ENCODE measurements at regions not wholly inside any gene's neighbourhood (a gene's known extent, or its start where the extent isn't known, plus 50 kb on each side); places are given as distances from the start of the nearest gene placed in this dataset.

DNA sequence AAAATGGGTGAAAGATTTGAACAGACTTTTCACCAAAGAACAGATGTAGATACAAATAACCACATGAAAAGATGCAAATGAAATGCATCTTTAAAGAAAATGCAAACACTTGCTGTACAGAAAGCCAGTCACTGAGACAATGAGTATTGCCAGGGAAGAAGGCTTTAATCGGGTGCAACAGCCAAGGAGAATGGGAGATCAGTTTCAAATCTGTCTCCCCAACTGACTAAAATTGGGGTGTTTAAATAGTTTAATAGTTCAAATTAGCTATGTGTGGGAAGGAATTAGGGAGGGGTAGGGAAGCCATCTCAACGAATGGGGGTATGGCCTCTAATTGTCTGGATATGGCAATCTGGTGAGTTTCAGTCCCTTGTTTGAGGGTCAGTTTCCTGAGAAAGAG is 295.4 kb downstream of the PTTG2 start:
- Histone ChIP-seq H2AFZ (ENCODE audit: low read depth, low read length) (no peak overlapping the region), H4K20me1 (replicated peaks; ENCODE audit: control insufficient read depth, insufficient read depth, low read length) (no peaks in the 10 kb centered on the region), H3K9ac (ENCODE audit: insufficient read depth in 1 of 2, low read depth in 2 of 2, low read length in 2 of 2) (no peak overlapping the region), H3K9me1 (ENCODE audit: control insufficient read depth, insufficient read depth, low read length) (no peaks in the 10 kb centered on the region), H3K79me2 (ENCODE audit: control insufficient read depth, insufficient read depth, low read length) (no peaks in the 10 kb centered on the region), H3K4me1 (replicated peaks in 1 of 2; ENCODE audit: control insufficient read depth in 2 of 2, insufficient read depth in 2 of 2, low read length in 2 of 2) (no peaks in the 10 kb centered on the region; a peak in 1 of 5 replicates), H3K4me2 (ENCODE audit: insufficient read depth, low read length) (no peak overlapping the region), H3K27ac (ENCODE audit: extremely low read depth, low read depth, low read length) (no peak overlapping the region), H3K9me3 (replicated peaks; ENCODE audit: control insufficient read depth, insufficient read depth, low read depth, low read length) (peaks cover 9% of the 10 kb centered on the region; the same call in 1 of the 2 replicates), H3K36me3 (ENCODE audit: control insufficient read depth, insufficient read depth, low read length) (no peaks in the 10 kb centered on the region), H3K4me3 (no peak overlapping the region), H3K27me3 (ENCODE audit: control insufficient read depth in 2 of 2, insufficient read depth in 2 of 2, low read length in 2 of 2) (no peaks in the 10 kb centered on the region)
- 7% methylated on average over 2 of the region's 2 CpGs for WGBS (ENCODE audit: insufficient coverage, low coverage, missing lambda C conversion rate)
- in situ Hi-C loops (cut with MboI) (no loop called here), intact Hi-C loops (cut with micrococcal nuclease) (no loop called here)
- no TSS peak for BruUV-seq (replicated peaks)
- DNase-seq (ENCODE audit: extremely low read depth in 1 of 4, low spot score in 3 of 4) (peak in 1 of 4 experiments; percentile 23), FAIRE-seq (peak; percentile 23), ATAC-seq (no peak)
- POLR2A ChIA-PET, result no interaction called here
- TF ChIP-seq NR2F6 (CRISPR knock-in tag; IDR thresholded peaks at IDR 0.05), result no peak
- peak in 1 of 2 experiments; percentile 97; a peak in 2 of 3 replicates for TF ChIP-seq CBX3 (IDR thresholded peaks at IDR 0.05; ENCODE audit: borderline replicate concordance in 1 of 2, low read length in 2 of 2)
- TF ChIP-seq, protein P1, sequence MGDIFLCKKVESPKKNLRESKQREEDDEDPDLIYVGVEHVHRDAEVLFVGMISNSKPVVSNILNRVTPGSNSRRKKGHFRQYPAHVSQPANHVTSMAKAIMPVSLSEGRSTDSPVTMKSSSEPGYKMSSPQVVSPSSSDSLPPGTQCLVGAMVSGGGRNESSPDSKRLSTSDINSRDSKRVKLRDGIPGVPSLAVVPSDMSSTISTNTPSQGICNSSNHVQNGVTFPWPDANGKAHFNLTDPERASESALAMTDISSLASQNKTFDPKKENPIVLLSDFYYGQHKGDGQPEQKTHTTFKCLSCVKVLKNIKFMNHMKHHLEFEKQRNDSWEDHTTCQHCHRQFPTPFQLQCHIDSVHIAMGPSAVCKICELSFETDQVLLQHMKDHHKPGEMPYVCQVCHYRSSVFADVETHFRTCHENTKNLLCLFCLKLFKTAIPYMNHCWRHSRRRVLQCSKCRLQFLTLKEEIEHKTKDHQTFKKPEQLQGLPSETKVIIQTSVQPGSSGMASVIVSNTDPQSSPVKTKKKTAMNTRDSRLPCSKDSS (IDR thresholded peaks at IDR 0.05; ENCODE audit: low read depth, partially characterized antibody), result peak; percentile 76
- TF ChIP-seq TRIM28 (IDR thresholded peaks at IDR 0.05), result peak; percentile 97
- no peak for TF ChIP-seq LCOR (CRISPR knock-in tag; IDR thresholded peaks at IDR 0.05)
- TF ChIP-seq ZNF124 (CRISPR knock-in tag; IDR thresholded peaks at IDR 0.05), result peak; percentile 100
- peak; percentile 99 for TF ChIP-seq CBX5 (IDR thresholded peaks at IDR 0.05; ENCODE audit: borderline replicate concordance, low read depth)
- peak in 1 of 2 experiments; percentile 56; a peak in 1 of 4 replicates for TF ChIP-seq TRIM24 (IDR thresholded peaks at IDR 0.05)
- peak; percentile 85 for TF ChIP-seq CBX1 (IDR thresholded peaks at IDR 0.05; ENCODE audit: low read depth)
- TF ChIP-seq, protein P2, sequence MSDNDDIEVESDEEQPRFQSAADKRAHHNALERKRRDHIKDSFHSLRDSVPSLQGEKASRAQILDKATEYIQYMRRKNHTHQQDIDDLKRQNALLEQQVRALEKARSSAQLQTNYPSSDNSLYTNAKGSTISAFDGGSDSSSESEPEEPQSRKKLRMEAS (CRISPR knock-in tag; IDR thresholded peaks at IDR 0.05), result no peak
- peak; percentile 84; the same call in 1 of the 2 replicates for TF ChIP-seq XRCC3 (IDR thresholded peaks at IDR 0.05)
- TF ChIP-seq FOXA3 (CRISPR knock-in tag; conservative IDR thresholded peaks at IDR 0.05 in 1 of 2, IDR thresholded peaks at IDR 0.05 in 1 of 2), result no peak
- CTCF ChIA-PET (ENCODE audit: low intra/inter-chr PET ratio), result no interaction called here

All from K562 (cell line).